HEK293T (cell line): ENCODE measurements at regions not wholly inside any gene's neighbourhood (a gene's known extent, or its start where the extent isn't known, plus 50 kb on each side); places are given as distances from the start of the nearest gene placed in this dataset.

Source experiments
- ELF4 ChIP-seq: fragments of 450-650 bp; IDR thresholded peaks from 2 replicates; pipeline ENCODE4 v1.6.1; 2017; ENCODE audit warnings: antibody characterized with exemption
- FOXM1 ChIP-seq: fragments of 450-650 bp; IDR thresholded peaks from 2 replicates; pipeline ENCODE4 v1.6.1; 2017; ENCODE audit warnings: mild to moderate bottlenecking, borderline replicate concordance

GRCh38 chr20:19855416-19855815 is 97.4 kb downstream of the RIN2 start:
- TF ChIP-seq FOXM1: no peak
- no peak for TF ChIP-seq ELF4
